HL-60 (cell line): ENCODE measurements at regions not wholly inside any gene's neighbourhood (a gene's known extent, or its start where the extent isn't known, plus 50 kb on each side); places are given as distances from the start of the nearest gene placed in this dataset.

Source experiments
- DNase-seq, 2 experiments: peaks; one replicate each; pipeline ENCODE4 v3.0.0-alpha.2; 2010 to 2020; ENCODE audit warnings: low read depth in 1 of 2, low spot score in 1 of 2
- H3K27ac ChIP-seq: fragments of 250-450 bp; sonication (Bioruptor Pico); replicated peaks from 2 replicates; pipeline ENCODE4 v1.5.1; 2020; ENCODE audit warnings: mild to moderate bottlenecking, moderate library complexity
- H3K27me3 ChIP-seq: fragments of 250-450 bp; sonication (Bioruptor Pico); 2 replicates; pipeline ENCODE4 v1.5.1; 2021; ENCODE audit warnings: mild to moderate bottlenecking, moderate library complexity; ENCODE audit not compliant: insufficient read depth, poor library complexity, severe bottlenecking
- H3K4me3 ChIP-seq: replicated peaks from 2 replicates; pipeline ENCODE4 v1.5.1; 2011; ENCODE audit warnings: mild to moderate bottlenecking, control low read depth, low read length; ENCODE audit not compliant: insufficient read depth
- CTCF ChIP-seq: IDR thresholded peaks from one replicate; pipeline ENCODE4 v1.5.1; 2011; ENCODE audit warnings: low read length, control low read depth, inconsistent platforms; ENCODE audit not compliant: insufficient read depth
- GABPA ChIP-seq: IDR thresholded peaks from 2 replicates; pipeline ENCODE4 v1.6.1; 2012; ENCODE audit warnings: low read depth
- POLR2AphosphoS5 ChIP-seq: IDR thresholded peaks from 2 replicates; pipeline ENCODE4 v1.6.1; 2012; ENCODE audit warnings: low read depth
- REST ChIP-seq: IDR thresholded peaks from 2 replicates; pipeline ENCODE4 v1.6.1; 2012; ENCODE audit warnings: low read depth; ENCODE audit not compliant: insufficient replicate concordance
- SPI1 ChIP-seq: IDR thresholded peaks from 2 replicates; pipeline ENCODE4 v1.6.1; 2012; ENCODE audit warnings: low read depth, mild to moderate bottlenecking, borderline replicate concordance

GRCh38 chr2:8203364-8203763 is 478.5 kb upstream of the ID2 start:
- DNase-seq, result no peak
- no peak for TF ChIP-seq CTCF
- TF ChIP-seq SPI1, result no peak
- no peak for TF ChIP-seq POLR2AphosphoS5
- Histone ChIP-seq H3K27ac (no peak overlapping the region), H3K4me3 (no peak overlapping the region), H3K27me3 (no peaks in the 10 kb centered on the region)

GRCh38 chr2:8204711-8205110 is 477.1 kb upstream of the ID2 start:
- no peak overlapping the region for H3K27ac ChIP-seq
- no peak overlapping the region for H3K4me3 ChIP-seq
- TF ChIP-seq CTCF, result no peak
- no peak for TF ChIP-seq GABPA
- no peak for TF ChIP-seq REST
- no peak for TF ChIP-seq POLR2AphosphoS5
- TF ChIP-seq SPI1, result no peak
- H3K27me3 ChIP-seq, result no peaks in the 10 kb centered on the region
- no peak for DNase-seq

GRCh38 chr2:8209494-8209893 is 472.4 kb upstream of the ID2 start:
- TF ChIP-seq REST (no peak), SPI1 (no peak), POLR2AphosphoS5 (no peak), GABPA (no peak), CTCF (no peak)
- no peak for DNase-seq
- H3K4me3 ChIP-seq, result no peak overlapping the region
- H3K27ac ChIP-seq, result no peak overlapping the region
- no peaks in the 10 kb centered on the region for H3K27me3 ChIP-seq

GRCh38 chr2:8211384-8211783 is 470.5 kb upstream of the ID2 start:
- H3K27ac ChIP-seq, result no peak overlapping the region
- H3K4me3 ChIP-seq, result no peak overlapping the region
- TF ChIP-seq GABPA (no peak), REST (no peak)
- DNase-seq, result no peak
- H3K27me3 ChIP-seq, result no peaks in the 10 kb centered on the region
